ENCODE measurements at regions not wholly inside any gene's neighbourhood (a gene's known extent, or its start where the extent isn't known, plus 50 kb on each side); places are given as distances from the start of the nearest gene placed in this dataset.

- no peak for DNase-seq (ENCODE audit: low read depth)
- no peak for TF ChIP-seq CTCF (conservative IDR thresholded peaks at IDR 0.05; ENCODE audit: low read length)
- H3K4me3 ChIP-seq (ENCODE audit: low read length), result no peak overlapping the region
These were observed 133.2 kb downstream of the LARP7 start for GRCh38 chr4:112770114-112770513.

GRCh38 chr4:112775801-112776200 is 138.9 kb downstream of the LARP7 start:
- no peak for DNase-seq (ENCODE audit: low read depth)
- no peak for TF ChIP-seq CTCF (conservative IDR thresholded peaks at IDR 0.05; ENCODE audit: low read length)

GRCh38 chr4:112776535-112776934 is 139.6 kb downstream of the LARP7 start:
- DNase-seq (ENCODE audit: low read depth), result no peak
- no peak for TF ChIP-seq CTCF (conservative IDR thresholded peaks at IDR 0.05; ENCODE audit: low read length)
- H3K4me3 ChIP-seq (ENCODE audit: low read length), result no peak overlapping the region

More at GRCh38 chr4:112775801-112776200, 138.9 kb downstream of the LARP7 start:
- H3K4me3 ChIP-seq (ENCODE audit: low read length), result no peak overlapping the region

GRCh38 chr4:112778520-112778919 is 141.6 kb downstream of the LARP7 start:
- no peak for DNase-seq (ENCODE audit: low read depth)
- no peak for TF ChIP-seq CTCF (conservative IDR thresholded peaks at IDR 0.05; ENCODE audit: low read length)
- no peak overlapping the region for H3K4me3 ChIP-seq (ENCODE audit: low read length)

- no peak for TF ChIP-seq CTCF (conservative IDR thresholded peaks at IDR 0.05; ENCODE audit: low read length)
- H3K4me3 ChIP-seq (ENCODE audit: low read length), result no peak overlapping the region
- no peak for DNase-seq (ENCODE audit: low read depth)
These were observed 156.1 kb downstream of the LARP7 start for GRCh38 chr4:112793033-112793432.

GRCh38 chr4:112800001-112800400 is 163.1 kb downstream of the LARP7 start:
- DNase-seq (ENCODE audit: low read depth), result no peak
- no peak for TF ChIP-seq CTCF (conservative IDR thresholded peaks at IDR 0.05; ENCODE audit: low read length)
- H3K4me3 ChIP-seq (ENCODE audit: low read length), result no peak overlapping the region

GRCh38 chr4:112801341-112801740 is 164.4 kb downstream of the LARP7 start:
- no peak for DNase-seq (ENCODE audit: low read depth)

More at GRCh38 chr4:112801341-112801740, 164.4 kb downstream of the LARP7 start:
- TF ChIP-seq CTCF (conservative IDR thresholded peaks at IDR 0.05; ENCODE audit: low read length), result no peak
- H3K4me3 ChIP-seq (ENCODE audit: low read length), result no peak overlapping the region

Data from AG10803 (cell line).